ENCODE measurements at regions not wholly inside any gene's neighbourhood (a gene's known extent, or its start where the extent isn't known, plus 50 kb on each side); places are given as distances from the start of the nearest gene placed in this dataset.

DNA sequence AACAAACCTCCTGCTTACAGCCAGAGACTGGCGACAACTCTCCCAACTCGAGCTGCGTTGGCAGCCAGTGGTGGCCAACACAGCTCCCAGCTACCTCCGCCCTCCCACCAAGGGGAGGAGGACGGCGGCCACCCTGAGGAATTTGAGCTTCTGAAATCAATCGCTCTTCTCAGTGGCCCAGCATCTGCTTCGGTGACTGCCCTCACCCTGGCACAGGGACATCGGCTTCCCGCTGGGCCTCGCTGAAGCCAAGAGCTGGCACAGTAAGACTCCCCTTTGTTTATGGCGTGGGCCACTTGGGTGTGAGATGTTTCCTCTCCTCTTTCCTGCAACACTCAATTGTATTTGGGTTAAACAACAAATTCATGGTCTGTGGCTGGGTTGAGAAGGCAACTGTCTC lies 136.2 kb downstream of the ZBTB18 start:
- H4K20me1 ChIP-seq (ENCODE audit: low read depth), result no peaks in the 10 kb centered on the region
- H2AFZ ChIP-seq (replicated peaks), result no peak overlapping the region
- H3K9me3 Mint-ChIP-seq, result peaks cover 8% of the 10 kb centered on the region
- H3K36me3 Mint-ChIP-seq, result no peaks in the 10 kb centered on the region
- no peak overlapping the region for H3K27ac ChIP-seq
- no peak overlapping the region for H3K4me3 ChIP-seq
- H3K4me3 Mint-ChIP-seq, result no peak overlapping the region
- peaks cover 8% of the 10 kb centered on the region for H3K27me3 Mint-ChIP-seq (ENCODE audit: insufficient read depth, low read depth)
- H3K79me2 ChIP-seq (ENCODE audit: low read depth), result no peaks in the 10 kb centered on the region
- no peak overlapping the region for H3K4me2 ChIP-seq
- H3K4me1 Mint-ChIP-seq, result peaks cover 11% of the 10 kb centered on the region
- H3K36me3 ChIP-seq, result no peaks in the 10 kb centered on the region
- no peaks in the 10 kb centered on the region for H3K9me3 ChIP-seq (ENCODE audit: low read depth)
- H3K4me1 ChIP-seq, result no peaks in the 10 kb centered on the region
- TF ChIP-seq, protein P1, sequence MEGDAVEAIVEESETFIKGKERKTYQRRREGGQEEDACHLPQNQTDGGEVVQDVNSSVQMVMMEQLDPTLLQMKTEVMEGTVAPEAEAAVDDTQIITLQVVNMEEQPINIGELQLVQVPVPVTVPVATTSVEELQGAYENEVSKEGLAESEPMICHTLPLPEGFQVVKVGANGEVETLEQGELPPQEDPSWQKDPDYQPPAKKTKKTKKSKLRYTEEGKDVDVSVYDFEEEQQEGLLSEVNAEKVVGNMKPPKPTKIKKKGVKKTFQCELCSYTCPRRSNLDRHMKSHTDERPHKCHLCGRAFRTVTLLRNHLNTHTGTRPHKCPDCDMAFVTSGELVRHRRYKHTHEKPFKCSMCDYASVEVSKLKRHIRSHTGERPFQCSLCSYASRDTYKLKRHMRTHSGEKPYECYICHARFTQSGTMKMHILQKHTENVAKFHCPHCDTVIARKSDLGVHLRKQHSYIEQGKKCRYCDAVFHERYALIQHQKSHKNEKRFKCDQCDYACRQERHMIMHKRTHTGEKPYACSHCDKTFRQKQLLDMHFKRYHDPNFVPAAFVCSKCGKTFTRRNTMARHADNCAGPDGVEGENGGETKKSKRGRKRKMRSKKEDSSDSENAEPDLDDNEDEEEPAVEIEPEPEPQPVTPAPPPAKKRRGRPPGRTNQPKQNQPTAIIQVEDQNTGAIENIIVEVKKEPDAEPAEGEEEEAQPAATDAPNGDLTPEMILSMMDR (IDR thresholded peaks at IDR 0.05), result no peak
- TF ChIP-seq EZH2phosphoT487 (IDR thresholded peaks at IDR 0.05) (no peak), EZH2 (IDR thresholded peaks at IDR 0.05) (no peak)
- H3K27me3 ChIP-seq, result no peaks in the 10 kb centered on the region
- DNase-seq (ENCODE audit: low spot score), result no peak
- H3K9ac ChIP-seq, result no peak overlapping the region
- no peaks in the 10 kb centered on the region for H3F3A ChIP-seq (ENCODE audit: low read depth)
- H3K27ac Mint-ChIP-seq, result no peak overlapping the region

DNA sequence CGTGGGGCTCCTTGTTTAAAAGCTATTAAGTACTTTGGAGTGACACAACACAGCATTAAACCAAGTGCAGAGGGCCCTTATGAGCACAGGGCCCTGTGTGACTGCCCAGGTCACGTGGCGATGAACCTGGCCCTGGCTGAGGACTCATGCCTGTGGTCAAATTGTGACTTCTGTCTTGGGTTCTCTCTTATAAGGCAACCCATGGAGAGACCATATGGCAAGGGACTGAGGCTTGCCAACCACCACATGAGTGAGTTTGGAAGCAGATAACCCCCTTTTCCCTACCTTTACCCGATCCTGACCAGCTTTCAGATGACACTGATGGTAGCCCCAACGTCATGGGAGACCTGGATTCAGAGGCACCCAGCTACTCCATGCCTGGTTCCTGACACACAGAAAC lies 140.5 kb downstream of the ZBTB18 start:
- peaks cover 8% of the 10 kb centered on the region for H3K9me3 Mint-ChIP-seq

DNA sequence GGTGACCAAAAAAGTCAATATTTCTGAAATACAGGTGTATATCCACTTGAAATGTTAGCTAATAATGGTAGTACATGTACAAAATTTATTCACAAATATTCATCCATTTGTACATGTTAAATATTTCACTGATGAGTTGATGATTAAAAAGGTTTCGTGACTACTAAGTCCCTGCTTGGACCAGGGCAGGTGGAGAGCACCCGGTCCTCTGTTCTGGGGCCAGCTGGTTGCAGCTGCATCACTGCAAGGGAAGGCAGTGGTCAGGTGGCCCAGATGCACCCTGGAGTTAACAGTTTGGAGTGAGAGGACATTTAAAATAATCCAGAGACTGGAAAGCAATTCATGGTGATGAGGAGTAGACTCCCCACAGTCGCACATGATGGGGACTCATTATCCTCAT lies 141.2 kb downstream of the ZBTB18 start:
- no peak overlapping the region for H3K9ac ChIP-seq
- no peaks in the 10 kb centered on the region for H3K36me3 ChIP-seq
- Mint-ChIP-seq H3K27ac (no peak overlapping the region), H3K4me1 (no peaks in the 10 kb centered on the region), H3K9me3 (peaks cover 8% of the 10 kb centered on the region), H3K27me3 (ENCODE audit: insufficient read depth, low read depth) (peaks cover 9% of the 10 kb centered on the region), H3K4me3 (no peak overlapping the region), H3K36me3 (no peaks in the 10 kb centered on the region)
- H3K4me3 ChIP-seq, result no peak overlapping the region
- TF ChIP-seq EZH2 (IDR thresholded peaks at IDR 0.05), result no peak
- no peak for TF ChIP-seq EZH2phosphoT487 (IDR thresholded peaks at IDR 0.05)
- TF ChIP-seq, protein P1 (IDR thresholded peaks at IDR 0.05), result no peak
- H2AFZ ChIP-seq (replicated peaks), result no peak overlapping the region
- no peak overlapping the region for H3K4me2 ChIP-seq
- no peaks in the 10 kb centered on the region for H3K4me1 ChIP-seq
- H3F3A ChIP-seq (ENCODE audit: low read depth), result no peaks in the 10 kb centered on the region
- no peaks in the 10 kb centered on the region for H3K79me2 ChIP-seq (ENCODE audit: low read depth)
- H3K27ac ChIP-seq, result no peak overlapping the region
- DNase-seq (ENCODE audit: low spot score), result no peak
- no peaks in the 10 kb centered on the region for H3K9me3 ChIP-seq (ENCODE audit: low read depth)
- H3K27me3 ChIP-seq, result no peaks in the 10 kb centered on the region
- H4K20me1 ChIP-seq (ENCODE audit: low read depth), result no peaks in the 10 kb centered on the region

More for the DNA sequence above, 140.5 kb downstream of the ZBTB18 start:
- Histone ChIP-seq H3K9ac (no peak overlapping the region), H3K79me2 (ENCODE audit: low read depth) (no peaks in the 10 kb centered on the region), H2AFZ (replicated peaks) (no peak overlapping the region), H3K4me1 (no peaks in the 10 kb centered on the region), H3K36me3 (no peaks in the 10 kb centered on the region), H3K27me3 (no peaks in the 10 kb centered on the region), H4K20me1 (ENCODE audit: low read depth) (no peaks in the 10 kb centered on the region), H3K9me3 (ENCODE audit: low read depth) (no peaks in the 10 kb centered on the region), H3K27ac (no peak overlapping the region), H3K4me2 (no peak overlapping the region), H3K4me3 (no peak overlapping the region), H3F3A (ENCODE audit: low read depth) (no peaks in the 10 kb centered on the region)
- Mint-ChIP-seq H3K27me3 (ENCODE audit: insufficient read depth, low read depth) (peaks cover 9% of the 10 kb centered on the region), H3K27ac (no peak overlapping the region), H3K4me1 (no peaks in the 10 kb centered on the region), H3K4me3 (no peak overlapping the region), H3K36me3 (no peaks in the 10 kb centered on the region)
- TF ChIP-seq, protein P1 (IDR thresholded peaks at IDR 0.05), result no peak
- TF ChIP-seq EZH2 (IDR thresholded peaks at IDR 0.05), result no peak
- no peak for TF ChIP-seq EZH2phosphoT487 (IDR thresholded peaks at IDR 0.05)
- no peak for DNase-seq (ENCODE audit: low spot score)

Data from neural progenitor cell (in vitro differentiated cells).